Tibial nerve (tissue), 4 donors: ENCODE measurements at regions not wholly inside any gene's neighbourhood (a gene's known extent, or its start where the extent isn't known, plus 50 kb on each side); places are given as distances from the start of the nearest gene placed in this dataset.

ENCODE experiments used
- EP300 ChIP-seq, 2 donors: sonication (generic); formaldehyde crosslinking; IDR thresholded peaks; one replicate each; pipeline ENCODE4 v1.6.1; 2017; ENCODE audit warnings: antibody characterized with exemption in 2 of 2, mild to moderate bottlenecking in 1 of 2
- TF ChIP-seq, protein P1 (sequence below), 5 experiments: fragments of 200-600 bp in 3 of 5; fragments of 450-650 bp in 2 of 5; sonication (generic) in 3 of 5; IDR thresholded peaks; one replicate each; pipeline ENCODE4 v1.5.1; 2016 to 2019; ENCODE audit warnings: antibody characterized with exemption in 5 of 5, mild to moderate bottlenecking in 3 of 5, moderate library complexity in 2 of 5

DNA sequence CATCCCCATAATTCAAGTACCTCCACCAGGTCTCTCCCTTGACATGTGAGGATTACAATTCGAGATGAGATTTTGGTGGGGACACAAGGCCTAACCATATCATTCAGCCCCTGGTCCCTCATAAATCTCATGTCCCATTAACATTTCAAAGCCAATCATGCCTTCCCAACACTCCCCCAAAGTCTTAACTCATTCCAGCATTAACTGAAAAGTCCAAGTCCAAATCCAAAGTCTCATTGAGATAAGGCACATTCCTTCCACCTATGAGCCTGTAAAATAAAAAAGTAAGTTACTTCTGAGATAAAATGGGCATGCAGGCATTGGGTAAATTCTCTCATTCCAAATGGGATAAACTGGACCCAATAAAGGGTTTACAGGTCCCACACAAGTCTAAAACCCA is 849.7 kb downstream of the BCL11A start:
- TF ChIP-seq, protein P1, sequence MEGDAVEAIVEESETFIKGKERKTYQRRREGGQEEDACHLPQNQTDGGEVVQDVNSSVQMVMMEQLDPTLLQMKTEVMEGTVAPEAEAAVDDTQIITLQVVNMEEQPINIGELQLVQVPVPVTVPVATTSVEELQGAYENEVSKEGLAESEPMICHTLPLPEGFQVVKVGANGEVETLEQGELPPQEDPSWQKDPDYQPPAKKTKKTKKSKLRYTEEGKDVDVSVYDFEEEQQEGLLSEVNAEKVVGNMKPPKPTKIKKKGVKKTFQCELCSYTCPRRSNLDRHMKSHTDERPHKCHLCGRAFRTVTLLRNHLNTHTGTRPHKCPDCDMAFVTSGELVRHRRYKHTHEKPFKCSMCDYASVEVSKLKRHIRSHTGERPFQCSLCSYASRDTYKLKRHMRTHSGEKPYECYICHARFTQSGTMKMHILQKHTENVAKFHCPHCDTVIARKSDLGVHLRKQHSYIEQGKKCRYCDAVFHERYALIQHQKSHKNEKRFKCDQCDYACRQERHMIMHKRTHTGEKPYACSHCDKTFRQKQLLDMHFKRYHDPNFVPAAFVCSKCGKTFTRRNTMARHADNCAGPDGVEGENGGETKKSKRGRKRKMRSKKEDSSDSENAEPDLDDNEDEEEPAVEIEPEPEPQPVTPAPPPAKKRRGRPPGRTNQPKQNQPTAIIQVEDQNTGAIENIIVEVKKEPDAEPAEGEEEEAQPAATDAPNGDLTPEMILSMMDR (IDR thresholded peaks at IDR 0.05) = no peak
- no peak for TF ChIP-seq EP300 (IDR thresholded peaks at IDR 0.05)
